Activated CD8-positive, alpha-beta memory T cell treated with anti-CD3 and anti-CD28 coated beads, Interleukin-2, amount 50 U/mL, for 4 hours (primary cell): ENCODE measurements at regions not wholly inside any gene's neighbourhood (a gene's known extent, or its start where the extent isn't known, plus 50 kb on each side); places are given as distances from the start of the nearest gene placed in this dataset.
"Not testable (repeated sequence)": the region's sequence is repeated elsewhere in the genome, so short reads cannot be mapped to it uniquely, and the experiment has no call there.

Experiments
- DNase-seq: peaks from one replicate; pipeline ENCODE4 v3.0.0-alpha.2; 2020

- no peak for DNase-seq
Observed at GRCh38 chr19:31825134-31826094, 476.2 kb upstream of the TSHZ3 start.

DNA sequence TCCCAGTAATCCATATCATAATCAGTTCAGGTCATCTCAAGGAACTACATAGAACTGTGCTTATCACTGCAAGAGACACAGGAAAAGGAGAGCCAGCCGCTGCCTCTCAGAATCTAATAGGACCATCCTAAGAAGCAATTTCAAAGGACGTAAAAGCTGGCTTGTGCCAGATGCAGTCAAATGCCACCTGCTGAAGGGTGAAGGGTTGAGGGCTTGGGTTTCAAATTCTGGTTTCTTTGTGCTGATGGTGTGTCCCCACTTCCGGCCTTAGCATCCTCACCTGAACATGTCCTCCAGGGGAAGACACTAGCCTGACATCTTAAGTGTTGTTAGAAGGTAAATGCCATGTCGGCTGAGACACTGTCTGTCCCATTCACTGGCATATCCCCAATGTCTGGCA lies 477.1 kb upstream of the TSHZ3 start:
- no peak for DNase-seq

DNA sequence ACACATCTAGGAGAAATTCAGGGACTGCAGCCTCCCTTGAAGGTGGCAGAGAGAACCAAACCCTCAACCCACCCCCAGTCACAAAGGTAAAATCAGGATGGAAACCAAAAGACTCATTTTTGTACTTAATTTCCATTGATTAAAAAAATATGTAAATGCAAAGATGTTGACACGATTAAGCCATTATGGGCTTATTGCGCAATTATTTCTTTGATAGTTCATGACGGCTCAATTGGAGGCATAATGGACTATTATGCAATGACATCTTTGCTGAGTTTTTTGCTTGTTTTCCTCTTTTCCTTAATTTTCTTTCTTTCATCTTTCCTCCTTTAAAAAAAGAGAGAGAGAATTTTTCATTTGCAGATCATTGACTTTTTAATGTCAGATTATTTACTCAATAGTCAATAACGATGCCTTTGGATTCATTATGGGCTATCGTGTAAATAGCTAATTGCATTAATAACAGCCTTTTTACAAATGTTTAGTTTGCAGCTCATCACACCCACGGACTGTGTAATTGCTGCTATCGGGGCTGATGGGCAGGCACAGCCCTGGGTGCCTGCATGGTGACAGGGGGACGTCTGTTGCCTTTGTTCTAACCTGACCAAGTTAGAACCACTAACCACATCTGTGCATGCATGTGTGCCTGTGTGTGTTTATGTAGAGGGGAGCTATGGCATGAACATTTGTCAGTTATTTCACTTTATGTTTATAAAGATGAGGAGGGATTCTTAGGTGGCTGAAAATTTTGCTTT lies 482.4 kb upstream of the TSHZ3 start:
- no peak for DNase-seq

- DNase-seq: no peak
Observed at GRCh38 chr19:31832176-31832548, 482.9 kb upstream of the TSHZ3 start.

GRCh38 chr19:31834070-31834469 lies 484.8 kb upstream of the TSHZ3 start:
- DNase-seq: no peak

GRCh38 chr19:31838163-31838815 lies 489.1 kb upstream of the TSHZ3 start:
- no peak for DNase-seq

GRCh38 chr19:31840371-31840770 lies 491.1 kb upstream of the TSHZ3 start:
- no peak for DNase-seq

DNA sequence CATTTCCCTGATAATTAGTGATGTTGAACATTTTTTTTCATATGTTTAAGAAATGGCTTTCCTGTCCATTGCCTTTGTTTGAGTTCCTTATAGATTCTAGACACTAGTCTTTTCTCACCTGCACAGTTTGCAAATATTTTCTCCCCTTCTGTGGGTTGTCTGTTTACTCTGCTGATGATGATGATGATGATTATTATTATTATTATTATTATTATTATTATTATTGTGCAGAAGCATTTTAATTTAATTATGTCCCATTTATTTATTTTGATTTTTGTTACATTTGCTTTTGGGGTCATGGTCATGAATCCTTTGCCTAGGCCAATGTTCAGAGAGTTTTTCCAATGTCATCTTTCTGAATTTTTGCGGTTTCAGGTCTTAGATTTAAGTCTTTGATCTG lies 492.5 kb upstream of the TSHZ3 start:
- DNase-seq: no peak

- DNase-seq: no peak
Observed at GRCh38 chr19:31863122-31863521, 482.3 kb upstream of the ZNF507 start.

DNA sequence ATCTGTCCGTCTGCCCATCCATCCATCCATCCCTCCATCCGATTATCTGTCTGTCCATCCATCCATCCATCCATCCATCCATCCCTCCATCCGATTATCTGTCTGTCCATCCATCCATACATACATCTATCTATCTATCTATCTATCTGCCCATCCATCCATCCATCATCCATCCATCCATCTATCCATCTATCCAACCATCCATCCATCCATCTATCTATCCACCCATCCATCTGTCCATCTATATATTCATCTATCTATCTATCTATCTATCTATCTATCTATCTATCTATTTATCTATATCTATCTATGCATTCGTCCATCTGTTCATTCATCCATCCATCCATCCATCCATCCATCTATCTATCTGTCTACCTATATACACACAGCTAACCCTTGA lies 471.1 kb upstream of the ZNF507 start:
- no peak for DNase-seq

DNA sequence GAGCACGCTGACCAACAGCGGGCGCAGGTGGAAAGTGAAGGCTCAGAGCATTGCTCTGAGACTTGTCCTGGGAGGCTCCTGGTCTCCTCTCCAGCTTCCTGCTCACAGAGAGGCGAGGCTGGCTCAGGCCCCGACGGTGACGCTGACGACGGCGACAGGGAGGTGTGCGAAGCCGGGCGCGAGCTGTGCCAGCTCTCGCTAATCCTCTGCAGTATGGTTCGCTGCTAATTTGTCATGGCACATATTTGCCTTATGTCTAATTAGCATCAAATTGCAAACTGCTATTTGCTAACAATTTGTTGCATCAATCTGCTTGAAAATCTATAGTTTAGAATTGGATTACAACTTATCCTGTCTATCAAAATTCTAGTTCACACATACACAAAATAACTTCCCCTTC lies 469.8 kb upstream of the ZNF507 start:
- DNase-seq: no peak

DNA sequence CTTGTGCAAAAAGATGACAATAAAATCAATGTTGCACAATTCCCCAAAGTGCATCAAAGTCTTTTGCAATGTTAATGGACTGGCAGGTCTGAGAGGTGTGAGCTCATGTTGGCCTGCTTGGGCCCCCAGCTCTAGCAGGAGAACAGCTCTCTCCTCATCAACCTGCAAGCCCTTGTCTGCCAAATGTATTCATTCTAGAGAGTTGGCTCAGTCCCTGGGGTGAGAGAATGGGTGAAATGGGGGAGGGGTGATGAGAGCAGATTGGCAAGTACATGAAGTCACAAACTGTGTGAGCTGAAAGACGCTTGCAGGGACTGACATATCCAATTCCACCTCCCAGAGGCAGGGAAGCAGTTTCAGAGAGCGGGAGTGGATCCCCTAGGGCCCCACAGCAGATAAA lies 465.1 kb upstream of the ZNF507 start:
- DNase-seq: no peak

GRCh38 chr19:31881988-31882387 lies 463.4 kb upstream of the ZNF507 start:
- DNase-seq: no peak

- DNase-seq: no peak
Observed at GRCh38 chr19:31882709-31883108, 462.7 kb upstream of the ZNF507 start.

DNA sequence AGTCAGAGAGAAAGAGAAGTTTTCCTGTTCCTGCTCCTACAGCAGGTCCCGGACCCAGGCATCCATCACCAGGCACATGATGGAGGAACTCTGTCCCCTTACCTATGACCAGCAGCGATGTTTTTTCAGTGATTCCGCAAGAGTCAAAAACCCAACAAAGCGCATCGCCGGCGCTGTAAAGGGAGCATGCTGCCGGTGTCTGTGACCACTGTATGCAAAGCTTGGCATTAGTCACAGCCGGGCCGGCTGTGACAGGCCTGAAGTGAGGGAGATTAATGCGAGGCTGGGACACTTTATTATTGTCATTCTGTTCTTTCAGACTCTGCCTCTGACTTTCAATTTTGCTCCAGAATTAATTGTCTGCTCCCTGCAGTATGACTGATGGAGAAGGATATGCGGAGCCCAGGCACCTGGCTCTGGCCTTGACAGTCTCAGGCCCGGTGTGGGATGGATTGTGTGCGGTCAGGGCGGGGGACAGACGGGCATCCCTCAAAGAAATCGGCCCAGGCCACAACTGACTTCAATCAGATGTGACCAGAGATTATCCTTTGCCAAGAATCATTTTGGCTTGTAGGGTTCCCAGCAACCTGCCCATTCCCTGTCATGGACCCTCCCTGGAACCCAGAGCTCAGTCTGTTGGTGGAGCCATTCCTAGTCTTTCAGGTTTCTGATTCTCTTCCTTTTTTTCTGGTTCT lies 462.0 kb upstream of the ZNF507 start:
- no peak for DNase-seq

DNA sequence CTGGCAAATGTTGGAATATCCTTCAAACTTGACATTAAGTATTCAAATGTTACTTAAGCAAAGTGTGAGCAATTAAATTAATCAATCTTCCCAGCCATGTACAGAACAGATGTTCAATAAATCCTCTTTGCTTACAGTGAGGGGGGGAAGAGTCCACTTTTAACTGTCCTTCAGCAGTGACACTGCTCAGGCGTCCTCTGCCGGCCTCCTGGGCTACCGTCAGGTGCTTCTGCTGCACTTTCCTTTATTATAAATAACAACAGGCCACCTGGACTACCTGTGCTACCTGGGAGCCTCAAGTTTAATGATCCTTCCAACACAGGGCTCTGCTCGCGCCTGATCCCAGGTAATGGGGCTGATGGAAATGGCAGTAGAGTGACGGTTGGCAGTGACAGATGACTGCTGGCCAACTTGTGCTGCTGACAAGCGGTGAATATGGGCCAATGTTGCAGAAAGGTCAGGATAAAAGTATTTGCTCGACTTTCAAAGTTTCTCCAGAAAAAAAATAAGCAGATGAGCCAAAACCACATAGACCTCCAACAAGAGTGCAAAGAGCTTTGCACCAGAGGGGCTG lies 460.0 kb upstream of the ZNF507 start:
- no peak for DNase-seq

GRCh38 chr19:31890230-31890629 lies 455.2 kb upstream of the ZNF507 start:
- no peak for DNase-seq

DNA sequence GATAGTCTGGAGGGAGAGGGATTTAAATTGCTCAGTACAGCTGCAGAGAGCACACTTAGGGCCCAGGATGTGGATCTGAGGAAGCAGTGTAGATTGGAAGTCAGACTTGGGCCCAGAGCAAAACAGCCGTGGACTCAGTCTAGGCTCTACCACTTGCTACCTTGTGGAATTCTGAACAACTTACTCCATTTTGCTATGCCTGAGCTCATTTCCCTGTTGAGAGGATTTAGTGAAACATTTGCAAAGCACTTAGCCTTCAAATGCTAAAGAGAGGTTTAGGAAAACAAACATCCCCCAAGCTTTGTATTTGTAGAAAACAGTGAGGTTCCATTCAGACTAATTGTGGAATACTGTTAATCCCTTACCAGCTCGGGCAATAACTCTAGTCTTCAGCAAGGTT lies 453.4 kb upstream of the ZNF507 start:
- DNase-seq: no peak

DNA sequence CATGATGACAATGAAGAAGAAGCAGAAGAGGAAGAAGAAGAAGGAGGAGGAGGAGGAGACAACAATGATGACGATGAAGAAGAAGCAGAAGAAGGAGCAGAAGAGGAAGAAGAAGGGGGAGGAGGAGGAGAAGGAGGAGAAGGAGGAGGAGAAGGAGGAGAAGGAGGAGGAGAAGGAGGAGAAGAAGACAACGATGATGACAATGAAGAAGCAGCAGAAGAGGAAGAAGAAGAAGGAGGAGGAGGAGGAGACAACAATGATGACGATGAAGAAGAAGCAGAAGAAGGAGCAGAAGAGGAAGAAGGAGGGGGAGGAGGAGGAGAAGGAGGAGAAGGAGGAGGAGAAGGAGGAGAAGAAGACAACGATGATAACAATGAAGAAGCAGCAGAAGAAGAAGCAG lies 451.9 kb upstream of the ZNF507 start:
- DNase-seq: not testable (repeated sequence)

- no peak for DNase-seq
Observed at GRCh38 chr19:31894451-31894850, 451.0 kb upstream of the ZNF507 start.

GRCh38 chr19:31897292-31897691 lies 448.1 kb upstream of the ZNF507 start:
- DNase-seq: no peak

- DNase-seq: no peak
Observed at GRCh38 chr19:31900991-31901390, 444.4 kb upstream of the ZNF507 start.

DNA sequence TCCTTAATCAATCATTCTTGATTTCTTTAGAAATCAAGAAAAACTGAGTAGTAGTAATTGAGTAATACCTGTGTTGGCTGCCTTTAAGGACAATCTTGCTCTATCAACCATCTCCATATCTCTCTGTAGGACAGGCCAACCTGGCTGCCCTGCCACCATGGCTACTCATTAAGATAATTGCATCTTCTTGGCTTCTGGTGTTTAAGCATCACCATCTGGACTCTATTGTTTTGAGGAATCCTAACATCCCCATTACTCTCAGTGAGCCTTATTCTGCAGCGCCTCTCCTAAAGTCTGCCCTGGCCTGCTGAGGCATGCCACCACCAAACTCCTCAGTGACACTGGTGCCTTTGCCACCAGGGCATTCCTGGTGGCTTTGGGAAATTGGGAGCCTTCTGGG lies 442.6 kb upstream of the ZNF507 start:
- no peak for DNase-seq
